Stimulated activated CD4-positive, alpha-beta T cell treated with anti-CD3 and anti-CD28 coated beads, Interleukin-4, amount 100 ng/mL, for 48 hours (primary cell): ENCODE measurements at regions not wholly inside any gene's neighbourhood (a gene's known extent, or its start where the extent isn't known, plus 50 kb on each side); places are given as distances from the start of the nearest gene placed in this dataset.

ENCODE experiments used
- DNase-seq, 2 donors: peaks; one replicate each; pipeline ENCODE4 v3.0.0-alpha.2; 2020; ENCODE audit warnings: low read depth in 2 of 2

DNA sequence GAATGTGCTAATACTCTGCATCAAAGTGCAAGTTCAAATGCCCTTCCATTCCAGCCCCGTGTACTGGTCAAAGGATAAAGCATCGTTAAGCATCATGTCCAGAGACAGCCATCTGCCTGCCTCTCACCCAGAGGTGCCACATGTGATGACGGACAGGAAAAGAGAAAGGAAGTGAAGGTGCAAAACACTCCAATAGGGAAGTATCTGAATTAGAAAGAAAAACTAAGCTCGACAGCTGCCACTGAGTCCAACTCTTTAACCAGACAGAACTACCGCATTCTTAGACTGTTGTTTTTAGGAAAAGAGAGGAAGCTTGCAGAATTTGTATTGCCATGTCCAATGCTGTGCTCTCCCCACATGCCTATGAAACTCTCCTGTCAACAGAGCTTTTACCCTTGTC is 465.0 kb upstream of the SOX5 start:
- no peak for DNase-seq

DNA sequence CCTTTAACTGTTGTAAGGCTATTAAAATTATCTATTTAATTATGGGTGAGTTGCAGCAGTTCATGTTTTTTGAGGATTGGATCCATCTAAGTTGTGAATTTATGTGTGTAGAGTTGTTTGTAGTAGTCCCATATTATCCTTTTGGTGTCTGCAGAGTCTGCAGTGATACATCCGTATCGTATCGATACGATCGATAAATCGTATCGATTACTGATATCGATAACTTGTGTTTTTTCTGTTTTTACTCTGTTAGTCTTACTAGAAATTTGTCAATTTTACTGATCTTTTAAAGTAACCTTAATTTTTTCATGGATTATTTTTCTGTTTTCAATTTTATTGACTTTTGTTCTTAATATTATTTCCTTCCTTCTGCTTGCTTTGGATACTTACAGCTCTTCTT is 462.5 kb upstream of the SOX5 start:
- DNase-seq, result no peak

DNA sequence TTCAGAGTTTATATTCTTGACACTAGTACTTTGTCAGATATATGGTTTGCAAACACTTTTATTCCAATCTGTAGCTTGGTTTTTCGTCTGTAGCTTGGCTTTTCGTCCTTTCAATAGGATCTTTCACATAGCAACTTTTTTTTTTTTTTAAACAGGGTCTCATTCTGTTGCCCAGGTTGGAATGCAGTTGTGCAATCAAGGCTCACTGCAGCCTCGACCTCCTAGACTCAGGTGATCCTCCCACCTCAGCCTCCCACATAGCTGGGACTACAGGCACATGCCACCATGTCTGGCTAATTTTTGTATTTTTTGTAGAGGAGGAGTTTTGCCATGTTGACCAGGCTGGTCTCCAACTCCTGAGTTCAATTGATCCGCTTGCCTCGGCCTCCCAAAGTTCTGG is 460.4 kb upstream of the SOX5 start:
- DNase-seq, result no peak

DNA sequence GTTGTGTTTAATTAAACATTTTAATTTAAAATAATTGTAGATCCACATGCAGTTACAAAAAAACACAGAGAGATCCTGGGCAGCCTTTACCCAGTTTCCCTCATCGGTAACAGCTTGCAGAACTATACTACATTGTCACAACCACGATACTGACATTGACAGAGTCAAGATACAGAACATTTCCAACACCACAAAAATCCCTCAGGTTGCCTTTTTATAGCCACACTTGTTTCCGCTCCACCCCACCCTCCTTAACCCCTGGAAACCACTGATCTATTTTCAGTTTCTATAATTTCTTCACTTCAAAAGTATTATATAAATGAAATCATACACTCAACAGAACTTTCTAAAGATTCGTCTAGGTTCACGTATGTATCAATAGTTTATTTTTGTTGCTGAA is 458.8 kb upstream of the SOX5 start:
- DNase-seq, result no peak

DNA sequence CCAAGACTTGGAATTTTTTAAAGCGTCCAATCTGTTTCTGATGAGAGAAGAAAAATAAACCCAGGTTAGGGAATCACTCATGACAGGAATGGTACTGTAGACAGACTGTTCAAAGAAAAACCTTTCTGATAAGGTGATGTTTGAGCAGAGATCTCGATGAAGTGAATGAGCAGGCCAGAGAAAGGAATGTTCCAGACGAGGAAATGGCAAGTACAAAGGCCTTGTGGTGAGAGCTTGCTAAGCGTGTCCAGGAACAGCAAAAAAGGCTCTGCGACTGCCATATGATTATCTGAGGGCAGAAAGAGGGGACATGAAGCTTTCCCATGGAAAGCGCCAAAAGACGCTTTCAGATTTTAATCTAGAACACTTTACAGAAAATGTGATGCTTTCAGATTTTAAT is 458.4 kb upstream of the SOX5 start:
- no peak for DNase-seq

DNA sequence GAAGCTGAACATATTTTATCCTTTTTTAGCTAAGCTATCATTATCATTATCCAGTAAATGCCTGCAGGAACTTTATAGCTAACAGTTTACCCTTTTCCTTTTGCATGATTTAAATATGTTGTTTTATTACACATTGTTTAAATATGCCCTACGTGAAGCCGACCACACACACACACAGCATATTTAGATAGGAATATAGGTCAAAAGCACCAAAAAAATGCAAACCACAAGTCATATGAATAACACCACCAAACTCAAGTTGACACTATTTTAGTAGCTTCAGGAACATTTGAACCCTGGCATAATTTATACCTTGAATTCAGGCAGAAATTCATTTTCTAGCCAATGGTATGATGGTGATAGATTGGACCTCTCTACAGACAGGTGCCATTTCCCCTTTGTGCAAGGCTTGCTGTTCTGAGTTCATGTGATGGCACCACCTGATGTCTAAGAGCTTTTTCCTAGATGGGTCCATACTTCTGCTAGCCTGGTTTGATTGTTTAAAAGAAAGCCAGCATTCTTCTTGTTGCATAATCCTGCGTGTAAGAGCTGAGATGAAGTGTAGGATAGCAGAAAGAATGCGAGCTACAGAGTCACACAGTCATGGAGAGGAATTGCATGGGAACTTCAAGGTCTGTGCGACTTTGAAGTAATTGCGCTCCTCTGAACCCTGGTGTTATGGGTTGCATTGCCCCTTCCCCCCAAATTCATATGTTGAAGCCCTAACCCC is 454.8 kb upstream of the SOX5 start:
- DNase-seq, result no peak

DNA sequence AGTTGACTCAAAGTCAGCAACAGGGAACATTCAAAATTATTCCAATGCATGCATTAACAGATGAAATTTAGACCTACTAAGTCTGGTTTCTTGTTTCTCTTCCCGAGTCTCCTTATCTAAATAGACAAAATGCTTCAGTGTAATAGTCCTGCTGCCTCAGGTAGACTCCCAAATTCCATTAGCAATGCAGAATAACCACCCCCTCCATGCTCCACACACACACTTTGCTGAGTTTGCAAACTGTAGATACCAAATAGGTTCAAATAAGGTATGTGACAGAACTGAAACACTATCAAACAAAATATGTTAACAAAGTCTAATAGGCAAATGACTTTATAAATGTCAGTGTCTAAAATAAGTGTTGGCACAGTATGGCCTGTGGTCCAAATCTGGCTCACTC is 451.1 kb upstream of the SOX5 start:
- no peak for DNase-seq

DNA sequence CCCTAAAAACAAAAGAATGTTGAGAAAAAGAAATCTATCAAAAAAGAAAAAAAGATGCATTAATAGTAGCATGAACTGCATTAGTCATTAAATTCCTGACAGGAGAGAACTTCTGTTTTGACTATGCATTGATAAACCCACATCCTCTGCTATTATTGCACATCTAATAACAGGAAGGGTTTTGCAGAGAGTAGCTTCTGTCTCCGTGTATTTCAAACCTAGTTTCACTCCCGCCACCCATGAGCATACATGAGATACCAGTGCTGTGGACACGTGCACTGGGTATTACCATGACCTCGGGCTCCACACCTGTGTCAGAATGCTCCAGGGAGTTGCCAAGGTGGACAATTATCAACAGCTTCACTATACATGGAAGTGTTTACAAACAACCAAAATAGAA is 449.1 kb upstream of the SOX5 start:
- DNase-seq, result no peak

DNA sequence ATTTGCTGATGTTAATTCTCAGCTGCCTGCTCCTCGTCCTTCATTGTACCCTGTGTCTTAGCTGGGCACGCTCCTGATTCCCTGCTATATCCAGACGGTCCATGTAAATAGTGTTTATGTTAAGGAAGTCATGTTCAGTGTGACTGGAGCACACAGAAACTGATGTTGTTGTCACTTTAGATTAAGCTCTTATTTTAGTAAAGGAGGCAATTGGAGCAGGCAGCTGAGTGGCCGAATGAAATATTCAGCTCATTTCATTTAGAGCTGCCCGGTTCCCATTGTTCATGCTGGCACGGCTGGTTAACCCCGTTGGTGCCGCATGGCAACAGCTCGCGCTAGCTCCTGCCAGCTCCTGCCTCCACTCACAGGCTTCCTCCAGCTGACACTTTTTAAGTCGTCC is 446.8 kb upstream of the SOX5 start:
- no peak for DNase-seq

DNA sequence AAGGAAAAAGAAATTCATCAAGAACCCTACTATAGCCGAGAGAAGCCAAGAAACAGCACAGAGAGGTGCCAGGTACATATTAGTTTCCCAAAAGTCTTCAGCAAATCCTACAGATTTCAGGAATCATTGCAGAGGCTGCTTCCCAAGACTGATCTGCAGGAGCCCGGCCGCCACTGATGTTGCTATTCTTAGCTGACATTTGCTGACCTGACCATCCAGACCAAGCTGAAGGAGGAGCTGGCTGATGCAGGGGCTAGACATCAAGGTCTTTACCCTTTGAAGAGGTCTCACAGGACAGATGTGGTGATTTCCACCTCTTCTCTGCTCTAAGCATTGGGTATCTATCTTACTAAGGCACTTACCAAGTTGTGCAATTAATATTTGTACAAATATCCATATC is 444.8 kb upstream of the SOX5 start:
- no peak for DNase-seq

DNA sequence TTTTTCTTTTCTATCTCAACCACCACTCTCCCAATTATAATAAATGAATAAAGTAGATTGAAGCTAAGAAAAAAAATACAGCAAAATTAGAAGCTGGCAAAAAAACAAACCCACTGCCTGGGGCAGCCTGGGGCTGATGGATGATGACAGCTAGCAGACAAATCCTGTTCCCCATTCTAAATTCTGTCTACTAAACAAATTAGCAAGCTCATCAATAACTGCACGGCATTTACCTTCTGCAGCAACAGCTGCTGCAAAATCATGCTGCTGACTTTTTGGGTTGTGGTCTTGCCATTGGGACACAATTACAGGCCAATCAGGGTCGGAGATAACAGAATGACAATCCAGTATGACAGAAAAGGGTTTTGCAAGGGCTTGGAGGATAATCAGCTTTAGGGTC is 443.6 kb upstream of the SOX5 start:
- no peak for DNase-seq

DNA sequence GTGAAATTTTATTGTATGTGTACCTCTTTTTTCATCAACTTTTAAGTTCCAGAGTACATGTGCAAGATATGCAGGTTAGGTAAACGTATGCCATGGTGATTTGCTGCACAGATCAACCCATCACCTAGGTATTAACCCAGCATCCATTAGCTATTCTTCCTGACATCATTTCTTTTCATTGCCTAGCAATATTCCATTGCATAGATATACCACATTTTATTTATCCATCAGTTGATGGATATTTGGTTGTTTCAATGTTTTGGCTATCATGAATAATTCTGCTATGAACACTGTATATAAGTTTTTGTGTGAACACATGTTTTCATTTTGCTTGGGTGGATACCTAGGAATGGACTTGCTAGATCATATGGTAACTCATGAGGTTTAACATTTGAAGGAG is 439.9 kb upstream of the SOX5 start:
- DNase-seq, result no peak

DNA sequence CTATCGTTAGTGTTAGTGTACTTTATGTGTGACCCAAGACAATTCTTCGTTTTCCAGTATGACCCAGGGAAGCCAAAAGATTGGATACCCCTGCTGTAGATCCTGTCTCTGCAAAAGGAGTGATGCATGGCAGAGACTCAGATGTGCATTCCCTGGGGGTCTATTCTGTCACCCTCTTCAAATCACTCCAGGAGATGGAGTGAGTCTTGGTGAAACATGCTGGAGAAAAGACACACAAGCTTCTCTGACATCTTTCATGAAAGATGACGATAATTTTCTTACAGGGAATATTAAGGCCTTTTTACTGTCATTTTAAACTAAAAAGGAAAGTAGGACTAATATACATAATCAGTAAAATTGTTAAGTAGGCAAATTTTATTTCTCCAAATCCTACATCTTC is 437.9 kb upstream of the SOX5 start:
- DNase-seq, result no peak

DNA sequence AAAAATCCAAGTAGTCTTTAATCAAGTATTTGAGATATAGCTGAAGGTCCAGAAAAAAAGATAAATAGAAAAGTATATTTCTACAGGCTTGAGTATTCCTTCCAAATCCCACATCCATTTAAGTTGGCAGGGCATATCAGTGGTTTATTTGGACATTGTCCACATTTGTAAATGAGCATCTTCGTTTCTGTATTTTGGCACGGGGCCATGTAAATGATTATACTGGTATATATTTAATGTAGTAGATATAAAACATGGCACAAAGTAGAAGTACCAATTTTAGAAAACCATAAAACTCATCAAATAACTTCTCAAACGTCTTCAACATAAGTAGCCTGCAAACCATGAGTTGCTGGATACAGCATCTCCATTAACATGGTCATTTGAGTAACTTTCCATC is 437.4 kb upstream of the SOX5 start:
- no peak for DNase-seq

DNA sequence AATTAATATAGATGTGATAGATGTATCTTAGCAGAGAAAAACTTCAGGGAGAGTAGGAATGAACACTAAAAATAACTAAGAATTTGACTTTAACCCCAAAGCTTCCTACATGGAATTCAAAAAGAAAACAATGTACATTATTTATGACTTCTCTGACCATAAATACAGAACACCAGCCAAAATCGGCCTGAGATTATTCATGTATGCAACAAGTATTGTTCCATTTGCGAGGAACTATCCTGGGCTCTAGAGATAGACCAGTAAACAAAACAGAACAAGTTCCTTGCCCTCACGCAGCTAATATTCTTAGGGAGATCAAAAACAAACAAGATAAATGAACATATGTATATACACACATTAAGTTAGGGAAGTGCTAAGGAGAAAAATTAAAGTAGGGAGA is 432.3 kb upstream of the SOX5 start:
- no peak for DNase-seq

DNA sequence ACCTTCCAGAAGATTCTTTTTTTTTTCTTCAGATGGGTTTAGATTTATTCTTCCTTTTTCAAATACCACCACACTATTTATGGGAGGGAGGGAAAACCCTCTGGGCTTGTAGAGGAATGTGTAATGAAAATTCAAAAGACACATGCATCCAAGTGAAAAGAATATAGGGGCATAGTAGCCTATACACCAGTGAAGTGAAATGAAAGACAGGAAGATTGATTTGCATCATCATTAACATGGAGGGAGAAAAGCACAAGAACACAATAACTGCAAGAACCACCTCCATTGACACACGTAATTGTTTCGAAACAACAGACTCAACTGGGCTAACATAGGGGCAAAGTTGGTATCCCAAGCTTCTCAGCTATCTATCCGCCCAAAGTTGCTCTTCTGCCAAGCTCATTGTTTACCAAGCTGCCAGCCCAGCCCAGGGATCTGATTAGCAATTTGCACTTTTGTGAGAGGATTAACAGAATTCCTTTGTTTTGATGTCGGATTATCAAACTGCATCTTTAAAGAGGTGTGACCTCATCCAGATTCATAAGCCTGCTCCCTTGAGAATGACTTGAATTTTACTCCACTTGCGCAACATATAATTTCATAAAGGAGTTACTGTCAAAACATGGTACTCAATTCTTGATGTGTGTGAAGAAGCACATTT is 430.5 kb upstream of the SOX5 start:
- no peak for DNase-seq

DNA sequence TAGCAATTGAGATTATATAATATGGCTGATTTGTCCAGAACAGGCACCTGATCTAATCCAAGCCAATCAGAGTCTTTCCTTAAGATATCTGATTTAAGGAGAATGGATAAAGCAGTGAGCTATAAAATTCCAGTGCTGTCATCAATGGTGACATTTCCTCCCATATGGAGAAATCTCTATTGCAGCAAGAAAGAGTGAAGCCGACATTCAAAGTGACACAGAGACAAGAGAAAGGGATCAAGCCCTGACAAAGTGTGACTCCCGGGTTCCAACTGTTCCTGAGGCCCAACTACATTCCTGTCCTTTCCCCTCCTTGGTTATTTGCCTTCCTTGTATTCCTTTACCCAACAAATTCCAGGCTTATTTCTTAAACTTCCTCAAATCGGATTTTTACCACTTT is 430.0 kb upstream of the SOX5 start:
- no peak for DNase-seq

DNA sequence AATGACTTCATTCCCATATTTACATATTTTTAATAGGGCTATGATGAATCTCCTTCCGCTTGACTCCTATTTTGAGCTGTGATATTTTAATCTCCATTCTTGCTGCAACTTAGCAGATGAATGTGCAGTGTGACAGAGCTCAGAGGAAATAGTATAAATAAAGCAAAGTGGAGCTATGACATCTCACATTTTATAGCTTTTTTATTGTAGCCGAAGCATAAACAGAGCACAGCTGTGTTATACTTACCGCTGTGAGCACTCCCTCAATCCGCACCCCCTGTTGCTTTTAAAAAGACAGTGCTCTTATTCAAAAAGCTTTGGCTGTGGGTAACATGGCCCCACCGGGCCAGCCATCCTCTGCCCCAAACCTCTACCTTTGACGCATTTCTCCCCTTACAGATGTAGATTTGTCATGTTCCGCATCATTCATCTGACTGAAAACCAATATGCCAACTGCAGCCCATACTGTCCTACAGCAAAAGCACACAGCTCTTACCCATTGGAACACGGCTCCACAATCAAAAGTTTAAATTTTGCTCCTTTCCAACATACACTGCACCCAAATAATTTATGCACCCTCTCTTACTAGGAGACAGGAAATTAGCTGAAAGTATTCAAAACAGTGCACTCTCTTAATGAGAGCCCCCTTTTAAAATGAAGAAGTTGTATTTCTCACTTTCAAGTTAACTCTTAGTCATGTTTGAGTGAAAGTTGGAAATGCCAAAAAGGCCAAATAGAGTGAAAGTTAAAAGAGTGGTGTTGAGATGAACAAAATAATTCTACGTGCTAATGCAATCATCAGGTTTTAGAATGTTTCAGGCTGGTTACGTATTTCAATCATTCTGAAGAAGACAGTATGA is 429.3 kb upstream of the SOX5 start:
- DNase-seq, result no peak

DNA sequence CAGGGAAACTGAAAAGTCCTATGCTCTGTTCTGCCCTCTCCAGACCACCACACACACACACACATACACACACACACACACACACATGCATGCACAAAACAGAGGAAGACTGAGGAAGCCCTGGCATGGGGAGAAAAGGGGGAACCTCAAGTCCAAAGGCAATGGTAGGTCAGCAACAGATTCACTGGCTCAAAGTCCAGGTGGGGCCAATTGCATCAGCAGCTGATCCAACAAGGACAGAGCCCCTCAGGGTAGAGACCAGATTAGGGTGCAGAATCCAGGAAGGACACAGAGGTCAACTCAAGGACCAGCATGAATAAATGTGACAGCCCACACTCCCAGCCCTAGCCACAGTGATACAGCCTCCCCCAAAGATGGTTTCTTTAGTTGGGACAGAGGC is 425.0 kb upstream of the SOX5 start:
- no peak for DNase-seq

DNA sequence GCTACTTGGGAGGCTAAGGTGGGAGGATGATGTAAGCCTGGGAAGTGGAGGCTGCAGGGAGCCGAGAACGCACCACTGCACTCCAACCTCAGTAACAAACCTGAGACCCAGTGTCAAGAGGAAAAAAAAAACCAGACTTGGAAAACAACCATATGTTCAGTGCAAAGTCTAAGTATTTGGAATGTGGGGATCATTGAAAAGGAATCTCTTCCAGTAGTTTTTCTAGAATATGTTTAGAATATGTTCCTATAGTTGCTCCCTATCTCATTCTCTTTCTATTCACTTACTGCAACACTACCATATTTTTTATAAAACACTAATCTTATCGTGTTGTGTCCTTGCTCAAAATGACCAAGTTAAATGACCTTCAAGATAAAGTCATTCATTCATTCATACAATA is 423.5 kb upstream of the SOX5 start:
- DNase-seq, result no peak

DNA sequence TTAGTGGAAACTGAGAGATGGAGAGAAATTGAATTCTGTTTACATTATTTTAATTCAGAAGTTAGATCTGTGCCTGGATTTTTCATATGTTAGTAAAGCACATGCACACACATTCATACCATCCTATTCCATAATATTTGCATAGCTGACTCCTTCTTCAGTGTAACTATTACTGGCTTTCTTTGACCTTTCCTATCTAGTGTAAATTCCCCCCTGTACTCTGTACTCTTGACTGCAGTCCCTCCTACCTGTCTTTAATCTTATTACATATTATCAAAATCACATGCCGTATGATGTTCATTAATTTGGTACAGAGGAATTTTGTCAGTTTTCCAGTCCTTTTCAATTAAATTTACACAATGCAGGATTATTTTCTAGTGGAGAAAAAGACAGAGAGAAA is 417.0 kb upstream of the SOX5 start:
- DNase-seq, result no peak

DNA sequence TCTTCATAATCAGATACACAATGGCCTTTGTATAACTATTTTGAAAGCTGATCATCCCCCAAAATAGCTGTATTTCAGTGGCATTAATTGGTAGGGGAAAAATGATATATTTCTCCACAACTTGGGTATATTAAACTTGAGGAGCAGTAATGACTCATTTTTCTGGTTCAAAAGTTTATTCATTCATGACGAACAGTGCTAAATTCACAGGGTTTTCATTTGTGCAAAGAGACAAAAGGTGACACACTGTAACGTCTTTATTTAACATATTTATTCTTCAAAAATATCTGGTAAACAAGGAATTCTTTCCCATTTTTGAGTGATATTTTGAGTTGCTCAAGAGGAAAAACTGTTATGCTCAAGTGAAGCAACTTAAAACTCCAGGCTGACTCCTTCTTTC is 415.5 kb upstream of the SOX5 start:
- no peak for DNase-seq

DNA sequence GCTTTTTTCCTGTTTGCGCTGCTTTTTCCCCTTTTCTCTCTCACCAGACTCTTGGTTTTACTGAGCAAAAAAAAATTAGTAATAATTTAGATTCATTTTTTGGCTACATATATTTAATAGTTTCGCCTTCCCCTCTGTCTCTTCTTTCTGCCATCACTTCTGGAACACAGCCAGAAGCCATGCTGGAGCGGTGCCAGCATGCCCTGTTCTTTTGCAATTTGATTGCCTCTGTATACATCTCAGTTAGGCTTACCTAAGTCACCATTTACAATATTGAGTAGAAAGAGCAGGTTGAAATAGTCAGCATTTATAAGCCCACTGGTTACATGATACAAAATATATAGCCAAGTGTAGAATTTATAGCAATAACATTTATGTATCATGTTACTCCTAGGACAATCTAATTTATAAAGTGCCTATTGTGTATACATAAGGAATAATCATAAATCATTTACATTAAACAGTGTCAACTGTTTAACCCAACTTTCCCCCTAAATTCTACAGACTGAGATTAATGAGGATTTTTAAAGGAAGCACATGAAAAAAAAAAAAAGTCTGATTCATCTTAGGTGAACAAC is 413.8 kb upstream of the SOX5 start:
- no peak for DNase-seq
